Lower lobe of right lung (tissue), 2 donors: ENCODE measurements at regions not wholly inside any gene's neighbourhood (a gene's known extent, or its start where the extent isn't known, plus 50 kb on each side); places are given as distances from the start of the nearest gene placed in this dataset.

Source experiments
- ATAC-seq, 2 donors: fragments of 200-7000 bp; cut with Tn5 transposase; one replicate each; pipeline ENCODE4 v1.9.1; 2020 to 2022; ENCODE audit warnings: mild to moderate bottlenecking in 2 of 2, moderate library complexity in 2 of 2
- DNase-seq: peaks from one replicate; pipeline ENCODE4 v3.0.0-alpha.2; 2020
- H3K27ac ChIP-seq: fragments of 200-600 bp; one replicate; pipeline ENCODE4 v1.8.0; 2022
- H3K27me3 ChIP-seq: fragments of 200-600 bp; one replicate; pipeline ENCODE4 v1.8.0; 2022; ENCODE audit warnings: low read depth
- H3K36me3 ChIP-seq: fragments of 200-600 bp; one replicate; pipeline ENCODE4 v1.8.0; 2022; ENCODE audit warnings: mild to moderate bottlenecking
- H3K4me1 ChIP-seq: fragments of 200-600 bp; one replicate; pipeline ENCODE4 v1.8.0; 2022
- H3K4me3 ChIP-seq: fragments of 200-600 bp; one replicate; pipeline ENCODE4 v1.8.0; 2022; ENCODE audit warnings: mild to moderate bottlenecking
- H3K9me3 ChIP-seq: fragments of 200-600 bp; one replicate; pipeline ENCODE4 v1.8.0; 2022
- CTCF ChIP-seq: fragments of 200-600 bp; IDR thresholded peaks from one replicate; pipeline ENCODE4 v1.8.0; 2022; ENCODE audit warnings: antibody characterized with exemption, mild to moderate bottlenecking
- intact Hi-C: fragments of 100-400 bp; cut with DNase I; formaldehyde crosslinking; loops from one replicate; pipeline ENCODE4 v1.11.0; 2022
- donor health status: DM: no; HTN: yes; CAD: no; lungs with severe emphysema.

GRCh38 chr3:177524742-177525141 is 327.5 kb upstream of the TBL1XR1 start:
- TF ChIP-seq CTCF, result no peak
- no peak overlapping the region for H3K4me3 ChIP-seq
- intact Hi-C loops, result no loop called here

DNA sequence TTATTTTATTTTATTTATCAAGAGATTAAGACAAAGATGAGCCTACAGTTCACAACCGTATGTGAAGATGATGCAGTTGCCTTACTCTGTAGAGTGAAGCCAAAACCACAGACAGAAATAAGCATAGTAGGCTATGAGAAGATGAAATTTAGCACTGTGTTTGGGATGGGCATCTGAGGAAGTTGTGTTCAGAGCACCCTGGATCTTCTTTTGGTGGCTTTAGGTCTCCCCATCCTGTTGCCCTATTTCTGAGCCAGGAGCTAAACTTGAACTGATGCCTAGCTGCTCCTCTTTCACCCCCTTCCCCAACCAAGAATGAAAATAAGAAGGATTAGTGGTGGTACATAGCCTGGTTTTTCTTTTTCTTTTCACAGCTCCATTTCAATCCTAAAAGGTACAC is 328.1 kb upstream of the TBL1XR1 start:
- no peaks in the 10 kb centered on the region for H3K27me3 ChIP-seq
- H3K4me3 ChIP-seq, result no peak overlapping the region
- TF ChIP-seq CTCF, result no peak
- intact Hi-C loops, result no loop called here
- no peaks in the 10 kb centered on the region for H3K9me3 ChIP-seq
- ATAC-seq (no peak), DNase-seq (no peak)
- H3K27ac ChIP-seq, result no peak overlapping the region
- no peaks in the 10 kb centered on the region for H3K36me3 ChIP-seq
- peaks cover 17% of the 10 kb centered on the region for H3K4me1 ChIP-seq

More at GRCh38 chr3:177524742-177525141, 327.5 kb upstream of the TBL1XR1 start:
- H3K27me3 ChIP-seq, result no peaks in the 10 kb centered on the region
- no peak for DNase-seq
- H3K36me3 ChIP-seq, result no peaks in the 10 kb centered on the region
- peaks cover 17% of the 10 kb centered on the region for H3K4me1 ChIP-seq
- H3K27ac ChIP-seq, result no peak overlapping the region
- H3K9me3 ChIP-seq, result no peaks in the 10 kb centered on the region
- no peak for ATAC-seq

- DNase-seq (peak; percentile 57), ATAC-seq (peak; percentile 46 to 61)
- Histone ChIP-seq H3K9me3 (no peaks in the 10 kb centered on the region), H3K27ac (no peak overlapping the region), H3K4me1 (peaks cover 17% of the 10 kb centered on the region), H3K27me3 (no peaks in the 10 kb centered on the region), H3K4me3 (no peak overlapping the region), H3K36me3 (no peaks in the 10 kb centered on the region)
- TF ChIP-seq CTCF, result no peak
- intact Hi-C loops, result no loop called here
These were observed 328.9 kb upstream of the TBL1XR1 start for GRCh38 chr3:177525987-177526712.

GRCh38 chr3:177527182-177527581 is 329.9 kb upstream of the TBL1XR1 start:
- peak overlapping the region; percentile 28 for H3K27ac ChIP-seq
- peaks cover 11% of the 10 kb centered on the region for H3K4me1 ChIP-seq
- no peaks in the 10 kb centered on the region for H3K9me3 ChIP-seq
- DNase-seq, result no peak
- TF ChIP-seq CTCF, result no peak
- no peak for ATAC-seq
- no peaks in the 10 kb centered on the region for H3K27me3 ChIP-seq
- no peaks in the 10 kb centered on the region for H3K36me3 ChIP-seq
- no peak overlapping the region for H3K4me3 ChIP-seq
- intact Hi-C loops, result no loop called here

- ATAC-seq (no peak), DNase-seq (no peak)
- peaks cover 11% of the 10 kb centered on the region for H3K4me1 ChIP-seq
- TF ChIP-seq CTCF, result no peak
- H3K27ac ChIP-seq, result no peak overlapping the region
- H3K4me3 ChIP-seq, result no peak overlapping the region
- no peaks in the 10 kb centered on the region for H3K9me3 ChIP-seq
- H3K27me3 ChIP-seq, result no peaks in the 10 kb centered on the region
- intact Hi-C loops, result no loop called here
- H3K36me3 ChIP-seq, result no peaks in the 10 kb centered on the region
These were observed 331.2 kb upstream of the TBL1XR1 start for GRCh38 chr3:177528306-177529070.
